PFSK-1 (cell line): ENCODE measurements at regions not wholly inside any gene's neighbourhood (a gene's known extent, or its start where the extent isn't known, plus 50 kb on each side); places are given as distances from the start of the nearest gene placed in this dataset.

Experiments
- FOXP2 ChIP-seq: optimal IDR thresholded peaks from 2 replicates; pipeline ENCODE3; 2011; ENCODE audit warnings: borderline replicate concordance, control low read depth, inconsistent platforms; ENCODE audit not compliant: insufficient read depth; ENCODE audit errors: extremely low read length, extremely low read depth
- POLR2AphosphoS5 ChIP-seq: IDR thresholded peaks from 2 replicates; pipeline ENCODE4 v1.6.1; 2012; ENCODE audit warnings: low read depth, mild to moderate bottlenecking, control low read depth, low read length, moderate library complexity
- SIN3A ChIP-seq: IDR thresholded peaks from 2 replicates; pipeline ENCODE4 v1.6.1; 2012; ENCODE audit warnings: mild to moderate bottlenecking, low read length, moderate library complexity, borderline replicate concordance; ENCODE audit not compliant: insufficient read depth
- TAF1 ChIP-seq: IDR thresholded peaks from 2 replicates; pipeline ENCODE4 v1.6.1; 2012; ENCODE audit warnings: low read length, control low read depth, borderline replicate concordance; ENCODE audit not compliant: insufficient read depth
- TF ChIP-seq, protein P1 (sequence below), 2 experiments: IDR thresholded peaks; 2 replicates each; pipeline versions ENCODE4 v1.6.1 to v1.8.0; 2011 to 2012; ENCODE audit warnings: low read depth in 2 of 2, low read length in 2 of 2, control low read depth in 1 of 2, inconsistent platforms in 1 of 2, mild to moderate bottlenecking in 1 of 2, moderate library complexity in 1 of 2; ENCODE audit not compliant: insufficient read depth in 1 of 2

GRCh38 chr12:86379337-86379736 is 123.1 kb upstream of the MGAT4C start:
- TF ChIP-seq TAF1, result no peak

GRCh38 chr12:86376052-86376451 is 119.9 kb upstream of the MGAT4C start:
- no peak for TF ChIP-seq POLR2AphosphoS5
- no peak for TF ChIP-seq TAF1
- TF ChIP-seq, protein P1, sequence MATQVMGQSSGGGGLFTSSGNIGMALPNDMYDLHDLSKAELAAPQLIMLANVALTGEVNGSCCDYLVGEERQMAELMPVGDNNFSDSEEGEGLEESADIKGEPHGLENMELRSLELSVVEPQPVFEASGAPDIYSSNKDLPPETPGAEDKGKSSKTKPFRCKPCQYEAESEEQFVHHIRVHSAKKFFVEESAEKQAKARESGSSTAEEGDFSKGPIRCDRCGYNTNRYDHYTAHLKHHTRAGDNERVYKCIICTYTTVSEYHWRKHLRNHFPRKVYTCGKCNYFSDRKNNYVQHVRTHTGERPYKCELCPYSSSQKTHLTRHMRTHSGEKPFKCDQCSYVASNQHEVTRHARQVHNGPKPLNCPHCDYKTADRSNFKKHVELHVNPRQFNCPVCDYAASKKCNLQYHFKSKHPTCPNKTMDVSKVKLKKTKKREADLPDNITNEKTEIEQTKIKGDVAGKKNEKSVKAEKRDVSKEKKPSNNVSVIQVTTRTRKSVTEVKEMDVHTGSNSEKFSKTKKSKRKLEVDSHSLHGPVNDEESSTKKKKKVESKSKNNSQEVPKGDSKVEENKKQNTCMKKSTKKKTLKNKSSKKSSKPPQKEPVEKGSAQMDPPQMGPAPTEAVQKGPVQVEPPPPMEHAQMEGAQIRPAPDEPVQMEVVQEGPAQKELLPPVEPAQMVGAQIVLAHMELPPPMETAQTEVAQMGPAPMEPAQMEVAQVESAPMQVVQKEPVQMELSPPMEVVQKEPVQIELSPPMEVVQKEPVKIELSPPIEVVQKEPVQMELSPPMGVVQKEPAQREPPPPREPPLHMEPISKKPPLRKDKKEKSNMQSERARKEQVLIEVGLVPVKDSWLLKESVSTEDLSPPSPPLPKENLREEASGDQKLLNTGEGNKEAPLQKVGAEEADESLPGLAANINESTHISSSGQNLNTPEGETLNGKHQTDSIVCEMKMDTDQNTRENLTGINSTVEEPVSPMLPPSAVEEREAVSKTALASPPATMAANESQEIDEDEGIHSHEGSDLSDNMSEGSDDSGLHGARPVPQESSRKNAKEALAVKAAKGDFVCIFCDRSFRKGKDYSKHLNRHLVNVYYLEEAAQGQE (IDR thresholded peaks at IDR 0.05; ENCODE audit: insufficient read depth in 1 of 2, low read depth in 2 of 2, low read length in 2 of 2), result no peak
- TF ChIP-seq SIN3A, result no peak
- TF ChIP-seq FOXP2, result no peak

- no peak for TF ChIP-seq SIN3A
- no peak for TF ChIP-seq FOXP2
- no peak for TF ChIP-seq TAF1
Measured at GRCh38 chr12:86373813-86374212, 117.6 kb upstream of the MGAT4C start.

DNA sequence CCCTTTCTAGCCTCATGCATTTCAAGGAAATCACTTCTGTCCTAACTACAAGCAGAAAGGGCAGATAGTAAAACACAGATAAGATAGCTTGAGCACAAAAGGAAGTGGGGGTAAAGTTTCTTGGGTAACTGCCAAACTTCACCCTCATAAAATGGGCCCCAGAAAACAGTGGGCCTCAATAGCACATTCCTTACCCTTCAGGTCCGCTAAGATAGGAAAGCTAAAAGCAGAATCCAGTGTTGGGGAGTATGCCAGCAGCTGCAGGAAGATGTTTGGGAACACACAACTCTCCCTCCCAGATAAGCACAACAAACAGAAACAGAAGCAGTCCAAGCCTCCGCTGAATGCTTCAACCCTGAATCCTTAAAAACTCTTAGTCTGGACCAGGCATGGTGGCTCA is 110.9 kb upstream of the MGAT4C start:
- no peak for TF ChIP-seq POLR2AphosphoS5
- no peak for TF ChIP-seq TAF1
- TF ChIP-seq, protein P1 (IDR thresholded peaks at IDR 0.05; ENCODE audit: insufficient read depth in 1 of 2, low read depth in 2 of 2, low read length in 2 of 2), result no peak
- TF ChIP-seq FOXP2, result no peak
- no peak for TF ChIP-seq SIN3A

GRCh38 chr12:86349196-86349595 is 93.0 kb upstream of the MGAT4C start:
- TF ChIP-seq FOXP2, result no peak
- no peak for TF ChIP-seq POLR2AphosphoS5
- TF ChIP-seq SIN3A, result no peak
- TF ChIP-seq, protein P1 (IDR thresholded peaks at IDR 0.05; ENCODE audit: insufficient read depth in 1 of 2, low read depth in 2 of 2, low read length in 2 of 2), result no peak
- no peak for TF ChIP-seq TAF1

DNA sequence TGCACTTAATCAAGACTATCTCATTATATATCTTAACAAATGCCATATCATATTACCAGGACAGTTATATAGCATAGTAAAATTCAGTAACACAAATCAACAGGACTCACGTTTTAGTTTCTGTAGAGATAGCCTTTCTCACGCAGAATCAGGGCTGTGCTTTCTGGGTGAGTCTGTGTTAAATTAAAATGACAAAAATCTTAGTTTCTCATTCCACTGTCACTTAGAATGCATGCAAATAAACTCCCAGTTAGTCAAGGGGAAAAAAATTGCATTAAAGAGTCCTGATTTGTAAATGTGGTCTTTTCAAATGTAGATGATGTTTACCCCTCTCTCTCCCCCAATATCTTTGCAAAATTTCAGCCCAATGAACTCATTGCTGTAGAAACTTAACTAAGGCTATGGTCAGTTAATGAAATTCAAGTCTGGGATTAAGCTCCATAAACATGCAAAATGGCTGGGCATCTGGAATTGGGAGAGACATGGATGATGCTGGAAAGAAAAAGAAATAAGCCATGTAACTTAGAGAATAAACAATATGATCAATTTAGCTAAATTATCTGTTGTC is 77.8 kb upstream of the MGAT4C start:
- TF ChIP-seq, protein P1 (IDR thresholded peaks at IDR 0.05; ENCODE audit: insufficient read depth in 1 of 2, low read depth in 2 of 2, low read length in 2 of 2), result no peak
- TF ChIP-seq POLR2AphosphoS5 (no peak), SIN3A (no peak), TAF1 (no peak), FOXP2 (no peak)
